ENCODE measurements at regions not wholly inside any gene's neighbourhood (a gene's known extent, or its start where the extent isn't known, plus 50 kb on each side); places are given as distances from the start of the nearest gene placed in this dataset.

GRCh38 chr6:98384801-98385200 lies 449.6 kb upstream of the POU3F2 start:
- H3K79me2 ChIP-seq (ENCODE audit: insufficient read depth) = no peaks in the 10 kb centered on the region
- no peak overlapping the region for H2AFZ ChIP-seq (ENCODE audit: low read depth)
- H3F3A ChIP-seq (replicated peaks; ENCODE audit: insufficient read depth) = no peaks in the 10 kb centered on the region
- no peak overlapping the region for H3K27ac ChIP-seq (ENCODE audit: low read depth in 2 of 2, low read length in 1 of 2)
- H3K4me1 ChIP-seq (ENCODE audit: control insufficient read depth in 1 of 2, insufficient read depth in 2 of 2, low read depth in 1 of 2, low read length in 1 of 2) = no peaks in the 10 kb centered on the region; a peak in 1 of 4 replicates
- TF ChIP-seq JUND (IDR thresholded peaks at IDR 0.05) (no peak), USF1 (IDR thresholded peaks at IDR 0.05; ENCODE audit: borderline replicate concordance, low read depth) (no peak), TEAD4 (IDR thresholded peaks at IDR 0.05; ENCODE audit: borderline replicate concordance, insufficient read depth) (no peak), CHD2 (IDR thresholded peaks at IDR 0.05; ENCODE audit: low read length, partially characterized antibody) (no peak), MXI1 (IDR thresholded peaks at IDR 0.05; ENCODE audit: low read depth, low read length) (no peak), RCOR1 (IDR thresholded peaks at IDR 0.05; ENCODE audit: low read length) (no peak), RXRA (IDR thresholded peaks at IDR 0.05; ENCODE audit: borderline replicate concordance, low read depth) (no peak), FOXM1 (IDR thresholded peaks at IDR 0.05; ENCODE audit: low read depth) (no peak), MEF2A (IDR thresholded peaks at IDR 0.05; ENCODE audit: borderline replicate concordance, low read depth) (no peak), MAX (IDR thresholded peaks at IDR 0.05; ENCODE audit: low read depth) (no peak), FOSL2 (IDR thresholded peaks at IDR 0.05; ENCODE audit: borderline replicate concordance, low read depth) (no peak)
- no peaks in the 10 kb centered on the region for H3K36me3 ChIP-seq (replicated peaks in 1 of 2; ENCODE audit: control insufficient read depth in 1 of 2, insufficient read depth in 2 of 2, low read length in 1 of 2)
- H3K9me2 ChIP-seq = no peaks in the 10 kb centered on the region
- WGBS (ENCODE audit: low lambda C conversion rate) = 67% methylated on average over 6 of the region's 6 CpGs
- POLR2A ChIA-PET = no interaction called here
- H3K9ac ChIP-seq = no peak overlapping the region
- H3K4me3 ChIP-seq (ENCODE audit: low read depth in 2 of 2, low read length in 1 of 2) = no peak overlapping the region
- DNase-seq = no peak
- no peaks in the 10 kb centered on the region for H3K9me3 ChIP-seq
- H3K27me3 ChIP-seq (ENCODE audit: insufficient read depth) = no peaks in the 10 kb centered on the region
- H3K4me2 ChIP-seq = no peak overlapping the region
- CTCF ChIA-PET = interaction anchor here (0.8 kb wide), 1 partner anchor 12 kb away, joined by 4 read pairs; no protein-coding TSS in a partner anchor
- H4K20me1 ChIP-seq (ENCODE audit: insufficient read depth) = no peaks in the 10 kb centered on the region

- Histone ChIP-seq H3K27ac (ENCODE audit: low read depth in 2 of 2, low read length in 1 of 2) (no peak overlapping the region), H3K4me2 (no peak overlapping the region), H3F3A (replicated peaks; ENCODE audit: insufficient read depth) (no peaks in the 10 kb centered on the region), H3K4me3 (ENCODE audit: low read depth in 2 of 2, low read length in 1 of 2) (no peak overlapping the region), H3K9me3 (no peaks in the 10 kb centered on the region), H3K9me2 (no peaks in the 10 kb centered on the region), H3K36me3 (replicated peaks in 1 of 2; ENCODE audit: control insufficient read depth in 1 of 2, insufficient read depth in 2 of 2, low read length in 1 of 2) (no peaks in the 10 kb centered on the region), H3K27me3 (ENCODE audit: insufficient read depth) (no peaks in the 10 kb centered on the region), H2AFZ (ENCODE audit: low read depth) (no peak overlapping the region), H3K4me1 (ENCODE audit: control insufficient read depth in 1 of 2, insufficient read depth in 2 of 2, low read depth in 1 of 2, low read length in 1 of 2) (no peaks in the 10 kb centered on the region), H3K9ac (no peak overlapping the region), H3K79me2 (ENCODE audit: insufficient read depth) (no peaks in the 10 kb centered on the region), H4K20me1 (ENCODE audit: insufficient read depth) (no peaks in the 10 kb centered on the region)
- DNase-seq = no peak
- TF ChIP-seq FOSL2 (IDR thresholded peaks at IDR 0.05; ENCODE audit: borderline replicate concordance, low read depth) = no peak
- no peak for TF ChIP-seq SIN3A (IDR thresholded peaks at IDR 0.05; ENCODE audit: borderline replicate concordance, low read depth, low read length)
- TF ChIP-seq TCF12 (IDR thresholded peaks at IDR 0.05) = no peak
- no peak for TF ChIP-seq IRF3 (IDR thresholded peaks at IDR 0.05; ENCODE audit: low read depth, low read length)
- no peak for TF ChIP-seq ELF1 (IDR thresholded peaks at IDR 0.05)
- no peak for TF ChIP-seq RAD21 (IDR thresholded peaks at IDR 0.05; ENCODE audit: low read length)
- WGBS (ENCODE audit: low lambda C conversion rate) = 16% methylated on average over 1 of the region's 1 CpG
- ChIA-PET POLR2A (no interaction called here), CTCF (no interaction called here)
Observed at GRCh38 chr6:98395610-98396166, 438.7 kb upstream of the POU3F2 start.
